ENCODE measurements at regions not wholly inside any gene's neighbourhood (a gene's known extent, or its start where the extent isn't known, plus 50 kb on each side); places are given as distances from the start of the nearest gene placed in this dataset.

- TF ChIP-seq CTCF (IDR thresholded peaks at IDR 0.05; ENCODE audit: extremely low read depth in 1 of 2, insufficient read depth in 1 of 2, low read depth in 1 of 2, low read length in 2 of 2) (no peak), MYC (IDR thresholded peaks at IDR 0.05; ENCODE audit: low read depth, low read length) (no peak), POLR2AphosphoS5 (IDR thresholded peaks at IDR 0.05; ENCODE audit: insufficient read depth, low read depth, low read length) (no peak), EZH2 (IDR thresholded peaks at IDR 0.05; ENCODE audit: borderline replicate concordance, low read depth, low read length, severe bottlenecking) (no peak), POLR2A (IDR thresholded peaks at IDR 0.05; ENCODE audit: low read depth, low read length) (no peak), JUN (IDR thresholded peaks at IDR 0.05; ENCODE audit: borderline replicate concordance, insufficient read depth, insufficient read length, low read depth) (no peak), MAX (IDR thresholded peaks at IDR 0.05; ENCODE audit: insufficient read depth, insufficient read length) (no peak), GATA2 (IDR thresholded peaks at IDR 0.05; ENCODE audit: insufficient read depth, insufficient read length, low read depth, low read length) (no peak), FOS (IDR thresholded peaks at IDR 0.05; ENCODE audit: borderline replicate concordance, insufficient read depth, low read length) (no peak)
Measured at GRCh38 chr4:17327591-17327990, 184.3 kb downstream of the QDPR start.
